ENCODE measurements at regions not wholly inside any gene's neighbourhood (a gene's known extent, or its start where the extent isn't known, plus 50 kb on each side); places are given as distances from the start of the nearest gene placed in this dataset.

- TF ChIP-seq, protein P1, sequence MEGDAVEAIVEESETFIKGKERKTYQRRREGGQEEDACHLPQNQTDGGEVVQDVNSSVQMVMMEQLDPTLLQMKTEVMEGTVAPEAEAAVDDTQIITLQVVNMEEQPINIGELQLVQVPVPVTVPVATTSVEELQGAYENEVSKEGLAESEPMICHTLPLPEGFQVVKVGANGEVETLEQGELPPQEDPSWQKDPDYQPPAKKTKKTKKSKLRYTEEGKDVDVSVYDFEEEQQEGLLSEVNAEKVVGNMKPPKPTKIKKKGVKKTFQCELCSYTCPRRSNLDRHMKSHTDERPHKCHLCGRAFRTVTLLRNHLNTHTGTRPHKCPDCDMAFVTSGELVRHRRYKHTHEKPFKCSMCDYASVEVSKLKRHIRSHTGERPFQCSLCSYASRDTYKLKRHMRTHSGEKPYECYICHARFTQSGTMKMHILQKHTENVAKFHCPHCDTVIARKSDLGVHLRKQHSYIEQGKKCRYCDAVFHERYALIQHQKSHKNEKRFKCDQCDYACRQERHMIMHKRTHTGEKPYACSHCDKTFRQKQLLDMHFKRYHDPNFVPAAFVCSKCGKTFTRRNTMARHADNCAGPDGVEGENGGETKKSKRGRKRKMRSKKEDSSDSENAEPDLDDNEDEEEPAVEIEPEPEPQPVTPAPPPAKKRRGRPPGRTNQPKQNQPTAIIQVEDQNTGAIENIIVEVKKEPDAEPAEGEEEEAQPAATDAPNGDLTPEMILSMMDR (IDR thresholded peaks at IDR 0.05) = no peak
- TF ChIP-seq POLR2A (IDR thresholded peaks at IDR 0.05) = no peak
Measured at GRCh38 chr1:201618905-201619304, 80.0 kb downstream of the NAV1 start.
